Esophagus squamous epithelium (tissue), 4 donors: ENCODE measurements at regions not wholly inside any gene's neighbourhood (a gene's known extent, or its start where the extent isn't known, plus 50 kb on each side); places are given as distances from the start of the nearest gene placed in this dataset.

Experiments used
- CTCF ChIP-seq, 6 experiments: fragments of 450-650 bp in 4 of 6; fragments of 200-600 bp in 2 of 6; sonication (generic) in 2 of 6; IDR thresholded peaks; one replicate each; pipeline ENCODE4 v1.5.1; 2016 to 2019; ENCODE audit warnings: antibody characterized with exemption in 6 of 6, mild to moderate bottlenecking in 4 of 6, moderate library complexity in 4 of 6
- POLR2A ChIP-seq, 4 donors: fragments of 450-650 bp; IDR thresholded peaks; one replicate each; pipeline ENCODE4 v1.6.1; 2017; ENCODE audit warnings: antibody characterized with exemption in 4 of 4, mild to moderate bottlenecking in 4 of 4, moderate library complexity in 3 of 4

- TF ChIP-seq CTCF (IDR thresholded peaks at IDR 0.05) (no peak), POLR2A (IDR thresholded peaks at IDR 0.05) (no peak)
Measured at GRCh38 chr2:9724565-9724964, 93.8 kb upstream of the YWHAQ start.
